ENCODE measurements at regions not wholly inside any gene's neighbourhood (a gene's known extent, or its start where the extent isn't known, plus 50 kb on each side); places are given as distances from the start of the nearest gene placed in this dataset.

GRCh38 chr5:133779828-133780475, 167.6 kb upstream of the FSTL4 start:
- Histone ChIP-seq H3K4me1 (ENCODE audit: insufficient read depth, low read length) (no peaks in the 10 kb centered on the region), H3K9ac (ENCODE audit: low read length) (no peak overlapping the region), H3K4me3 (ENCODE audit: low read length) (no peak overlapping the region), H3K27ac (ENCODE audit: low read length) (no peak overlapping the region), H3K36me3 (ENCODE audit: low read depth, low read length) (no peaks in the 10 kb centered on the region), H3K9me2 (replicated peaks; ENCODE audit: low read length) (no peaks in the 10 kb centered on the region), H3K4me2 (ENCODE audit: low read length) (no peak overlapping the region), H3K27me3 (ENCODE audit: low read length) (no peaks in the 10 kb centered on the region), H3K79me2 (ENCODE audit: low read length) (no peaks in the 10 kb centered on the region), H4K20me1 (ENCODE audit: low read length) (no peaks in the 10 kb centered on the region), H3K9me3 (ENCODE audit: low read length) (no peaks in the 10 kb centered on the region), H2AFZ (ENCODE audit: low read length) (no peak overlapping the region), H3F3A (ENCODE audit: low read length, unreplicated experiment) (no peaks in the 10 kb centered on the region)
- BruUV-seq (replicated peaks), result no TSS peak
- ATAC-seq, result no peak
- POLR2A ChIA-PET (ENCODE audit: unreplicated experiment), result no interaction called here
- DNase-seq, result no peak
- intact Hi-C loops (cut with micrococcal nuclease), result no loop called here
- TF ChIP-seq CTCF (conservative IDR thresholded peaks at IDR 0.05; ENCODE audit: low read depth, low read length) (no peak), EZH2phosphoT487 (IDR thresholded peaks at IDR 0.05; ENCODE audit: borderline replicate concordance, low read length) (no peak), EZH2 (IDR thresholded peaks at IDR 0.05; ENCODE audit: low read length, unreplicated experiment) (no peak)
- CTCF ChIA-PET, result no interaction called here

GRCh38 chr5:133778636-133779035, 166.3 kb upstream of the FSTL4 start:
- H3K9ac ChIP-seq (ENCODE audit: low read length), result no peak overlapping the region
- H3K27me3 ChIP-seq (ENCODE audit: low read length), result no peaks in the 10 kb centered on the region
- intact Hi-C loops (cut with micrococcal nuclease), result no loop called here
- CTCF ChIA-PET, result no interaction called here
- H3K79me2 ChIP-seq (ENCODE audit: low read length), result no peaks in the 10 kb centered on the region
- no peaks in the 10 kb centered on the region for H3F3A ChIP-seq (ENCODE audit: low read length, unreplicated experiment)
- no peak overlapping the region for H3K4me3 ChIP-seq (ENCODE audit: low read length)
- no TSS peak for BruUV-seq (replicated peaks)
- no peaks in the 10 kb centered on the region for H3K9me3 ChIP-seq (ENCODE audit: low read length)
- H3K4me2 ChIP-seq (ENCODE audit: low read length), result no peak overlapping the region
- DNase-seq (no peak), ATAC-seq (no peak)
- H3K9me2 ChIP-seq (replicated peaks; ENCODE audit: low read length), result no peaks in the 10 kb centered on the region
- no peaks in the 10 kb centered on the region for H4K20me1 ChIP-seq (ENCODE audit: low read length)
- no peaks in the 10 kb centered on the region for H3K4me1 ChIP-seq (ENCODE audit: insufficient read depth, low read length)
- TF ChIP-seq EZH2phosphoT487 (IDR thresholded peaks at IDR 0.05; ENCODE audit: borderline replicate concordance, low read length) (no peak), EZH2 (IDR thresholded peaks at IDR 0.05; ENCODE audit: low read length, unreplicated experiment) (no peak), CTCF (conservative IDR thresholded peaks at IDR 0.05; ENCODE audit: low read depth, low read length) (no peak)
- no peak overlapping the region for H2AFZ ChIP-seq (ENCODE audit: low read length)
- H3K27ac ChIP-seq (ENCODE audit: low read length), result no peak overlapping the region
- H3K36me3 ChIP-seq (ENCODE audit: low read depth, low read length), result no peaks in the 10 kb centered on the region
- POLR2A ChIA-PET (ENCODE audit: unreplicated experiment), result no interaction called here

GRCh38 chr5:133777951-133778350, 165.6 kb upstream of the FSTL4 start:
- BruUV-seq (replicated peaks), result no TSS peak
- ATAC-seq, result no peak
- no peak overlapping the region for H3K27ac ChIP-seq (ENCODE audit: low read length)
- ChIA-PET POLR2A (ENCODE audit: unreplicated experiment) (no interaction called here), CTCF (no interaction called here)
- no peak overlapping the region for H3K9ac ChIP-seq (ENCODE audit: low read length)
- no peak overlapping the region for H2AFZ ChIP-seq (ENCODE audit: low read length)
- no peaks in the 10 kb centered on the region for H3F3A ChIP-seq (ENCODE audit: low read length, unreplicated experiment)
- H3K4me1 ChIP-seq (ENCODE audit: insufficient read depth, low read length), result no peaks in the 10 kb centered on the region
- H3K9me3 ChIP-seq (ENCODE audit: low read length), result no peaks in the 10 kb centered on the region
- no peaks in the 10 kb centered on the region for H3K9me2 ChIP-seq (replicated peaks; ENCODE audit: low read length)
- intact Hi-C loops (cut with micrococcal nuclease), result no loop called here
- H3K36me3 ChIP-seq (ENCODE audit: low read depth, low read length), result no peaks in the 10 kb centered on the region
- H3K4me2 ChIP-seq (ENCODE audit: low read length), result no peak overlapping the region
- no peaks in the 10 kb centered on the region for H3K79me2 ChIP-seq (ENCODE audit: low read length)
- DNase-seq, result no peak
- TF ChIP-seq EZH2phosphoT487 (IDR thresholded peaks at IDR 0.05; ENCODE audit: borderline replicate concordance, low read length), result no peak
- no peak for TF ChIP-seq EZH2 (IDR thresholded peaks at IDR 0.05; ENCODE audit: low read length, unreplicated experiment)
- TF ChIP-seq CTCF (conservative IDR thresholded peaks at IDR 0.05; ENCODE audit: low read depth, low read length), result no peak
- H3K27me3 ChIP-seq (ENCODE audit: low read length), result no peaks in the 10 kb centered on the region
- no peaks in the 10 kb centered on the region for H4K20me1 ChIP-seq (ENCODE audit: low read length)
- H3K4me3 ChIP-seq (ENCODE audit: low read length), result no peak overlapping the region

Measured in PC-3 (cell line).